IMR-90 (cell line): ENCODE measurements at regions not wholly inside any gene's neighbourhood (a gene's known extent, or its start where the extent isn't known, plus 50 kb on each side); places are given as distances from the start of the nearest gene placed in this dataset.
"Not testable (repeated sequence)": the region's sequence is repeated elsewhere in the genome, so short reads cannot be mapped to it uniquely, and the experiment has no call there.

Experiments used
- ATAC-seq: fragments of 200-7000 bp; cut with Tn5 transposase; 2 replicates; pipeline ENCODE4 v1.9.1; 2020; ENCODE audit warnings: low read depth, mild to moderate bottlenecking, moderate library complexity
- BruUV-seq: library from RNA; stranded (reverse); fragments of 400-500 nt; replicated peaks from 2 replicates; lab custom pipeline; 2021; lab: Mats Ljungman, UMichigan
- CTCF ChIA-PET: fragments of 300-600 bp; formaldehyde crosslinking; extraction: SDS; loops from one replicate; lab custom pipeline; 2021; ENCODE audit warnings: antibody characterized with exemption; lab: Yijun Ruan, JAX
- POLR2A ChIA-PET: fragments of 300-600 bp; sonication (Branson Sonifier 250); formaldehyde crosslinking; loops from one replicate; lab custom pipeline; 2022; ENCODE audit warnings: antibody characterized with exemption; ENCODE audit not compliant: unreplicated experiment; lab: Charles Lee
- DNase-seq: peaks from one replicate; pipeline ENCODE4 v3.0.0; 2013
- H2AFZ ChIP-seq: replicated peaks from 2 replicates; pipeline ENCODE3; 2013; ENCODE audit warnings: low read length, mild to moderate bottlenecking; ENCODE audit not compliant: poor library complexity
- H2AK5ac ChIP-seq: 2 replicates; pipeline ENCODE4 v1.6.1; 2013; ENCODE audit warnings: low read depth, low read length, inconsistent platforms
- H2AK9ac ChIP-seq: replicated peaks from 2 replicates; pipeline ENCODE3; 2013; ENCODE audit warnings: mild to moderate bottlenecking, low read depth, low read length, moderate library complexity; ENCODE audit not compliant: poor library complexity
- H2BK120ac ChIP-seq: 2 replicates; pipeline ENCODE4 v1.6.1; 2013; ENCODE audit warnings: low read depth, low read length, inconsistent platforms
- H2BK15ac ChIP-seq: 3 replicates; pipeline ENCODE4 v1.6.1; 2013; ENCODE audit warnings: low read depth, low read length, inconsistent platforms
- H2BK20ac ChIP-seq: 2 replicates; pipeline ENCODE4 v1.6.1; 2013; ENCODE audit warnings: low read depth, mild to moderate bottlenecking, inconsistent platforms, low read length, moderate library complexity
- H2BK5ac ChIP-seq: 2 replicates; pipeline ENCODE4 v1.6.1; 2013; ENCODE audit warnings: mild to moderate bottlenecking, low read depth, low read length, inconsistent platforms; ENCODE audit not compliant: poor library complexity, severe bottlenecking
- H3K14ac ChIP-seq: replicated peaks from 2 replicates; pipeline ENCODE4 v1.6.1; 2013; ENCODE audit warnings: low read depth, low read length, inconsistent platforms
- H3K18ac ChIP-seq: 2 replicates; pipeline ENCODE4 v1.6.1; 2013; ENCODE audit warnings: low read depth, low read length, control low read depth
- H3K23ac ChIP-seq: 2 replicates; pipeline ENCODE4 v1.6.1; 2013; ENCODE audit warnings: low read depth, low read length, inconsistent platforms
- H3K27ac ChIP-seq: 2 replicates; pipeline ENCODE4 v1.5.1; 2013; ENCODE audit warnings: mild to moderate bottlenecking, control low read depth, low read length; ENCODE audit not compliant: insufficient read depth
- H3K27me3 ChIP-seq: 2 replicates; pipeline ENCODE4 v1.6.1; 2013; ENCODE audit warnings: low read length; ENCODE audit not compliant: control insufficient read depth, insufficient read depth
- H3K36me3 ChIP-seq: 2 replicates; pipeline ENCODE4 v1.6.1; 2013; ENCODE audit warnings: low read length, mixed read lengths; ENCODE audit not compliant: control insufficient read depth, insufficient read depth
- H3K4ac ChIP-seq: 2 replicates; pipeline ENCODE4 v1.6.1; 2013; ENCODE audit warnings: low read depth, low read length, inconsistent platforms
- H3K4me1 ChIP-seq: 2 replicates; pipeline ENCODE4 v1.6.1; 2013; ENCODE audit warnings: low read length, mixed read lengths; ENCODE audit not compliant: control insufficient read depth, insufficient read depth
- H3K4me2 ChIP-seq: 2 replicates; pipeline ENCODE4 v1.6.1; 2013; ENCODE audit warnings: low read depth, mild to moderate bottlenecking, control low read depth, low read length, moderate library complexity
- H3K4me3 ChIP-seq: 2 replicates; pipeline ENCODE4 v1.5.1; 2013; ENCODE audit warnings: low read depth, mild to moderate bottlenecking, control low read depth, low read length, moderate library complexity; ENCODE audit not compliant: insufficient read depth
- H3K56ac ChIP-seq: 2 replicates; pipeline ENCODE4 v1.6.1; 2013; ENCODE audit warnings: low read length, inconsistent platforms; ENCODE audit not compliant: insufficient read depth; ENCODE audit errors: extremely low read depth
- H3K79me1 ChIP-seq, 2 experiments: 2 replicates each; pipeline ENCODE4 v1.6.1; 2013; ENCODE audit warnings: low read length in 2 of 2, inconsistent platforms in 1 of 2, low read depth in 1 of 2
- H3K9ac ChIP-seq: 2 replicates; pipeline ENCODE4 v1.6.1; 2013; ENCODE audit warnings: low read depth, low read length, control low read depth
- H3K9me1 ChIP-seq: 2 replicates; pipeline ENCODE4 v1.6.1; 2013; ENCODE audit warnings: low read length, inconsistent platforms; ENCODE audit not compliant: insufficient read depth
- H3K9me3 ChIP-seq: 2 replicates; pipeline ENCODE4 v1.6.1; 2013; ENCODE audit warnings: low read length; ENCODE audit not compliant: control insufficient read depth, insufficient read depth
- H4K20me1 ChIP-seq: 2 replicates; pipeline ENCODE4 v1.6.1; 2013; ENCODE audit warnings: low read length, inconsistent platforms; ENCODE audit not compliant: insufficient read depth
- H4K5ac ChIP-seq: 2 replicates; pipeline ENCODE4 v1.6.1; 2013; ENCODE audit warnings: mild to moderate bottlenecking, low read depth, low read length, control low read depth
- H4K8ac ChIP-seq, 2 experiments: 2 replicates each; pipeline ENCODE4 v1.6.1; 2013; ENCODE audit warnings: low read depth in 2 of 2, low read length in 2 of 2, control low read depth in 1 of 2, inconsistent platforms in 1 of 2
- H4K91ac ChIP-seq: 2 replicates; pipeline ENCODE4 v1.6.1; 2013; ENCODE audit warnings: low read depth, low read length, inconsistent platforms; ENCODE audit not compliant: insufficient read depth
- BHLHE40 ChIP-seq: fragments of 150-350 bp; IDR thresholded peaks from 2 replicates; pipeline ENCODE4 v1.6.1; 2016; ENCODE audit warnings: mild to moderate bottlenecking, low read depth, low read length
- FOS ChIP-seq: fragments of 150-350 bp; IDR thresholded peaks from 2 replicates; pipeline ENCODE4 v1.6.1; 2016; ENCODE audit warnings: low read depth, low read length
- MAZ ChIP-seq: IDR thresholded peaks from 2 replicates; pipeline ENCODE4 v1.6.1; 2012; ENCODE audit warnings: low read depth, mild to moderate bottlenecking, low read length, improper control_type of control experiment, moderate library complexity, borderline replicate concordance
- RCOR1 ChIP-seq: IDR thresholded peaks from 2 replicates; pipeline ENCODE4 v1.6.1; 2012; ENCODE audit warnings: mild to moderate bottlenecking, low read length, improper control_type of control experiment; ENCODE audit not compliant: insufficient replicate concordance
- RFX5 ChIP-seq: IDR thresholded peaks from 2 replicates; pipeline ENCODE4 v1.8.0; 2012; ENCODE audit warnings: low read depth, mild to moderate bottlenecking, low read length, moderate library complexity
- WGBS, 2 experiments: methylation state at CpG; one replicate each; pipeline versions ENCODE4 v1.1.5 to v1.1.7; 2013; ENCODE audit warnings: missing lambda C conversion rate in 2 of 2; ENCODE audit not compliant: insufficient read length in 1 of 2; ENCODE audit errors: extremely low coverage in 2 of 2; 5-methylcytosine and 5-hydroxymethylcytosine counted together
- dilution Hi-C: fragments of 300-500 bp; cut with HindIII; formaldehyde crosslinking; loops from one replicate; pipeline ENCODE4 v1.14.3; 2018; ENCODE audit warnings: low sequenced_read_pairs; ENCODE audit not compliant: unreplicated experiment
- in situ Hi-C: fragments of 300-500 bp; cut with MboI; formaldehyde crosslinking; loops from 3 replicates; pipeline ENCODE4 v1.14.3; 2019; ENCODE audit warnings: low sequenced_read_pairs, inconsistent platforms, mixed read lengths
- intact Hi-C: fragments of 100-400 bp; cut with micrococcal nuclease; formaldehyde crosslinking; loops from 2 replicates; pipeline ENCODE4 v1.10.0; 2022
- TF ChIP-seq, protein P1 (sequence below): fragments of 150-350 bp; IDR thresholded peaks from 2 replicates; pipeline ENCODE4 v1.6.1; 2017; ENCODE audit warnings: mild to moderate bottlenecking, antibody characterized with exemption, low read length, low read depth
- TF ChIP-seq, protein P2 (sequence below): fragments of 150-350 bp; IDR thresholded peaks from 2 replicates; pipeline ENCODE4 v1.6.1; 2016; ENCODE audit warnings: low read depth, mild to moderate bottlenecking, low read length, moderate library complexity, borderline replicate concordance

DNA sequence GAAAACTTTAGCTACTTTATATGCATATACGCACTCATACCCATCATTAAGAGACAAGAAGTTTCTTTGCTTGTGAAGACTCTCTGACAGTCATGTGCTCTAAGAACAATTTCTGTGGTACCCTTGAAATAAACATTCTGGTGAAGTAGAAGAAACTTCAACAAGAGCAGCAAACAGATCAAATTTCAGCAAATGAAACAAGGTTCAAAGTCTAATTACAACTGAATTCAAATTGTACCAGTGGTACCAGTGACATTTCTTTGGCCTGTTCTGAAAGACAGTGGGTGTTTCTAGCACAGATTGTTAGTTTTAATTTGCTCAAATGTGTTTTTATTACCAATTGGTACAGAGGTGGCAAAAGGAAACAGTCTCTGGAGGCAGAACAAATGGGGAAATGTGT, 391.0 kb downstream of the CHSY3 start:
- H3K18ac ChIP-seq = no peak overlapping the region
- H2AK9ac ChIP-seq = no peak overlapping the region
- H2BK20ac ChIP-seq = no peak overlapping the region
- no peak overlapping the region for H2AFZ ChIP-seq
- H3K9me3 ChIP-seq = 0 out of 2 replicates have a peak, but pooled peaks cover 5% of the 10 kb centered on the region
- ChIA-PET CTCF (no interaction called here), POLR2A (no interaction called here)
- no peaks in the 10 kb centered on the region for H3K9me1 ChIP-seq
- no peaks in the 10 kb centered on the region for H3K79me1 ChIP-seq
- H3K27me3 ChIP-seq = no peaks in the 10 kb centered on the region
- no peak overlapping the region for H2BK120ac ChIP-seq
- no peaks in the 10 kb centered on the region for H3K4me1 ChIP-seq
- no peak overlapping the region for H2BK5ac ChIP-seq
- H3K23ac ChIP-seq = no peak overlapping the region
- TF ChIP-seq RCOR1 (no peak), BHLHE40 (no peak), FOS (no peak), MAZ (no peak), RFX5 (no peak)
- TF ChIP-seq, protein P1, sequence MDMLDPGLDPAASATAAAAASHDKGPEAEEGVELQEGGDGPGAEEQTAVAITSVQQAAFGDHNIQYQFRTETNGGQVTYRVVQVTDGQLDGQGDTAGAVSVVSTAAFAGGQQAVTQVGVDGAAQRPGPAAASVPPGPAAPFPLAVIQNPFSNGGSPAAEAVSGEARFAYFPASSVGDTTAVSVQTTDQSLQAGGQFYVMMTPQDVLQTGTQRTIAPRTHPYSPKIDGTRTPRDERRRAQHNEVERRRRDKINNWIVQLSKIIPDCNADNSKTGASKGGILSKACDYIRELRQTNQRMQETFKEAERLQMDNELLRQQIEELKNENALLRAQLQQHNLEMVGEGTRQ = no peak
- TF ChIP-seq, protein P2, sequence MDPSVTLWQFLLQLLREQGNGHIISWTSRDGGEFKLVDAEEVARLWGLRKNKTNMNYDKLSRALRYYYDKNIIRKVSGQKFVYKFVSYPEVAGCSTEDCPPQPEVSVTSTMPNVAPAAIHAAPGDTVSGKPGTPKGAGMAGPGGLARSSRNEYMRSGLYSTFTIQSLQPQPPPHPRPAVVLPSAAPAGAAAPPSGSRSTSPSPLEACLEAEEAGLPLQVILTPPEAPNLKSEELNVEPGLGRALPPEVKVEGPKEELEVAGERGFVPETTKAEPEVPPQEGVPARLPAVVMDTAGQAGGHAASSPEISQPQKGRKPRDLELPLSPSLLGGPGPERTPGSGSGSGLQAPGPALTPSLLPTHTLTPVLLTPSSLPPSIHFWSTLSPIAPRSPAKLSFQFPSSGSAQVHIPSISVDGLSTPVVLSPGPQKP = no peak
- BruUV-seq = no TSS peak
- no peak overlapping the region for H3K56ac ChIP-seq
- H2BK15ac ChIP-seq = no peak overlapping the region
- H4K8ac ChIP-seq = no peak overlapping the region
- no peak overlapping the region for H2AK5ac ChIP-seq
- in situ Hi-C loops = no loop called here
- H4K20me1 ChIP-seq = no peaks in the 10 kb centered on the region
- dilution Hi-C loops = no loop called here
- no peak overlapping the region for H3K14ac ChIP-seq
- H3K4ac ChIP-seq = no peak overlapping the region
- no peak overlapping the region for H4K5ac ChIP-seq
- H3K9ac ChIP-seq = no peak overlapping the region
- ATAC-seq (no peak), DNase-seq (no peak)
- no peak overlapping the region for H3K27ac ChIP-seq
- WGBS, 2 experiments = no CpG with 5 or more reads among the region's 1 CpG
- intact Hi-C loops = no loop called here
- H4K91ac ChIP-seq = no peak overlapping the region
- no peak overlapping the region for H3K4me2 ChIP-seq
- H3K4me3 ChIP-seq = no peak overlapping the region
- no peaks in the 10 kb centered on the region for H3K36me3 ChIP-seq

DNA sequence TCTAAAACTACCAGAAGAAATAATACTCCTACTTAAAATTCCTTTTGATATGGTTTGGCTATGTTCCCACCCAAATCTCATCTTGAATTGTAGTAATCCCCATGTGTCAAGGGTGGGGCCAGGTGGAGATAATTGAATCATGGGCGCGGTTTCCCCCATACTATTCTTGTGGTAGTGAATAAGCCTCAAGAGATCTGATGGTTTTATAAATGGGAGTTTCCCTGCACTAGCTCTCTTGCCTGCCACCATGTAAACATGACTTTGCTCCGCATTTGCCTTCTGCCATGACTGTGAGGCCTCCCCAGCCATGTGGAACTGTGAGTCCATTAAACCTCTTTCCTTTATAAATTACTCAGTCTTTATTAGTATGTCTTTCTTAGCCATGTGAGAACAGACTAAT, 390.5 kb downstream of the CHSY3 start:
- H3K27ac ChIP-seq, H3K18ac ChIP-seq, H3K4ac ChIP-seq, dilution Hi-C loops, H3K23ac ChIP-seq, H4K5ac ChIP-seq, BruUV-seq, H3K9me3 ChIP-seq, H3K56ac ChIP-seq, H2BK120ac ChIP-seq, H3K27me3 ChIP-seq, H3K79me1 ChIP-seq, H4K8ac ChIP-seq, H4K20me1 ChIP-seq, DNase-seq, H3K36me3 ChIP-seq, H3K9ac ChIP-seq, in situ Hi-C loops, H2AK9ac ChIP-seq, H4K91ac ChIP-seq, H3K9me1 ChIP-seq, CTCF ChIA-PET, H3K14ac ChIP-seq, H3K4me2 ChIP-seq, H2AFZ ChIP-seq, H2BK5ac ChIP-seq, H3K4me3 ChIP-seq, POLR2A ChIA-PET, H2BK15ac ChIP-seq, intact Hi-C loops, H2AK5ac ChIP-seq, ATAC-seq, H2BK20ac ChIP-seq, H3K4me1 ChIP-seq: not testable (repeated sequence)
- WGBS, 2 experiments = no CpG with 5 or more reads among the region's 3 CpGs
